Natural killer cell (primary cell): ENCODE measurements at regions not wholly inside any gene's neighbourhood (a gene's known extent, or its start where the extent isn't known, plus 50 kb on each side); places are given as distances from the start of the nearest gene placed in this dataset.

ENCODE experiments used
- ATAC-seq, 3 donors: fragments of 150-1000 bp in 2 of 3; fragments of 200-7000 bp in 1 of 3; cut with Tn5 transposase; 1 replicate in 1 of 3; 2 replicates in 2 of 3; pipeline ENCODE4 v1.10.0; 2021; ENCODE audit warnings: mild to moderate bottlenecking in 2 of 3, moderate library complexity in 2 of 3
- DNase-seq, 2 donors: peaks; one replicate each; pipeline versions ENCODE4 v3.0.0 to v3.0.0-alpha.2; 2013 to 2021; ENCODE audit warnings: mixed read lengths in 1 of 2
- H3K27ac ChIP-seq: one replicate; pipeline ENCODE4 v1.5.1; 2013; ENCODE audit warnings: mild to moderate bottlenecking, low read length
- H3K27me3 ChIP-seq: one replicate; pipeline ENCODE4 v1.6.1; 2013; ENCODE audit warnings: low read length; ENCODE audit not compliant: control insufficient read depth, insufficient read depth
- H3K36me3 ChIP-seq: one replicate; pipeline ENCODE4 v1.6.1; 2013; ENCODE audit warnings: low read length; ENCODE audit not compliant: control insufficient read depth, insufficient read depth
- H3K4me1 ChIP-seq: one replicate; pipeline ENCODE4 v1.6.1; 2013; ENCODE audit warnings: low read length; ENCODE audit not compliant: control insufficient read depth, insufficient read depth
- H3K4me3 ChIP-seq: one replicate; pipeline ENCODE4 v1.5.1; 2013; ENCODE audit warnings: low read length
- H3K9me3 ChIP-seq: one replicate; pipeline ENCODE4 v1.6.1; 2013; ENCODE audit warnings: low read length; ENCODE audit not compliant: control insufficient read depth, insufficient read depth
- H3K27ac Mint-ChIP-seq, 2 donors: one replicate each; pipeline ENCODE4 v1.8.0; 2022; ENCODE audit warnings: mild to moderate bottlenecking in 2 of 2, mixed read lengths in 2 of 2, moderate library complexity in 1 of 2
- H3K27me3 Mint-ChIP-seq, 2 donors: one replicate each; pipeline ENCODE4 v1.8.0; 2022; ENCODE audit warnings: low read depth in 2 of 2, mixed read lengths in 2 of 2
- H3K36me3 Mint-ChIP-seq: one replicate; pipeline ENCODE4 v1.8.0; 2022; ENCODE audit warnings: mixed read lengths
- H3K4me1 Mint-ChIP-seq, 2 donors: one replicate each; pipeline ENCODE4 v1.8.0; 2022; ENCODE audit warnings: mixed read lengths in 2 of 2
- H3K4me3 Mint-ChIP-seq: one replicate; pipeline ENCODE4 v1.8.0; 2022; ENCODE audit warnings: mild to moderate bottlenecking, moderate library complexity, mixed read lengths
- H3K9me3 Mint-ChIP-seq, 2 donors: one replicate each; pipeline ENCODE4 v1.8.0; 2022; ENCODE audit warnings: mixed read lengths in 2 of 2
- CTCF ChIP-seq: fragments of 200-600 bp; IDR thresholded peaks from one replicate; pipeline ENCODE4 v1.8.0; 2022; ENCODE audit warnings: antibody characterized with exemption
- WGBS: methylation state at CpG from one replicate; pipeline ENCODE4 v1.1.7; 2013; ENCODE audit warnings: missing lambda C conversion rate; ENCODE audit not compliant: insufficient coverage; 5-methylcytosine and 5-hydroxymethylcytosine counted together
- intact Hi-C: fragments of 100-400 bp; cut with micrococcal nuclease; formaldehyde crosslinking; loops from one replicate; pipeline ENCODE4 v1.14.2; 2022

GRCh38 chr12:67853204-67853603, 136.0 kb upstream of the IFNG-AS1 start:
- no peaks in the 10 kb centered on the region for H3K36me3 Mint-ChIP-seq
- peaks cover 4% of the 10 kb centered on the region for H3K27me3 ChIP-seq
- H3K4me3 ChIP-seq: no peak overlapping the region
- H3K36me3 ChIP-seq: no peaks in the 10 kb centered on the region
- H3K4me3 Mint-ChIP-seq: no peak overlapping the region
- intact Hi-C loops: no loop called here
- no peaks in the 10 kb centered on the region for H3K4me1 Mint-ChIP-seq
- DNase-seq (no peak), ATAC-seq (no peak)
- WGBS: 93% methylated on average over 3 of the region's 3 CpGs
- H3K27me3 Mint-ChIP-seq: peaks cover 9 to 71% of the 10 kb centered on the region in 2 donors
- no peaks in the 10 kb centered on the region for H3K9me3 Mint-ChIP-seq
- no peak for TF ChIP-seq CTCF
- no peaks in the 10 kb centered on the region for H3K4me1 ChIP-seq
- no peak overlapping the region for H3K27ac Mint-ChIP-seq
- no peak overlapping the region for H3K27ac ChIP-seq
- no peaks in the 10 kb centered on the region for H3K9me3 ChIP-seq

DNA sequence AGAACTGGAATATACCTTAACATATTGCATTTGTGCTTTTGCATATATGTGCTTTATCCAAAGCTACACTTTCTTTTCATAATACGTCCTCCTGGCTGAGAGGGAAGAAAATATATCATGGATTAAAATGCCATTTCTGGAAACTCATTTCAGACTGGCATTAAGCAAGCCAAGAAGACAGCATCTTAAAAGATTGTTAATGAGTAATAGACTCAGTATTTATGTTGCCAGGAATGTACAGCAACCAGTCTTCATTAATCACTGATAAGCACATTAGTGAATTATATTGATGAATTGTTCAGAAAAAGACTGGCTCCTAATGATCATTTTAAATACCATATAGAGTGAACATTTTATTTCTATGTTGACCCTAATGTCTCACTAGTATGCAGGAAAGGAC, 134.9 kb upstream of the IFNG-AS1 start:
- WGBS: no CpG with 5 or more reads among the region's 1 CpG
- intact Hi-C loops: no loop called here
- no peak for ATAC-seq
- no peaks in the 10 kb centered on the region for H3K36me3 Mint-ChIP-seq
- Histone ChIP-seq H3K27me3 (peaks cover 4% of the 10 kb centered on the region), H3K4me1 (no peaks in the 10 kb centered on the region), H3K27ac (no peak overlapping the region), H3K36me3 (no peaks in the 10 kb centered on the region), H3K9me3 (no peaks in the 10 kb centered on the region), H3K4me3 (no peak overlapping the region)
- TF ChIP-seq CTCF: no peak
- peaks cover 9 to 71% of the 10 kb centered on the region in 2 donors for H3K27me3 Mint-ChIP-seq
- H3K9me3 Mint-ChIP-seq: no peaks in the 10 kb centered on the region
- H3K27ac Mint-ChIP-seq: no peak overlapping the region
- no peak for DNase-seq
- no peaks in the 10 kb centered on the region for H3K4me1 Mint-ChIP-seq
- no peak overlapping the region for H3K4me3 Mint-ChIP-seq

- H3K36me3 Mint-ChIP-seq: no peaks in the 10 kb centered on the region
- no peak overlapping the region for H3K4me3 ChIP-seq
- ATAC-seq (no peak), DNase-seq (no peak)
- H3K9me3 ChIP-seq: no peaks in the 10 kb centered on the region
- no peaks in the 10 kb centered on the region for H3K4me1 Mint-ChIP-seq
- H3K27me3 Mint-ChIP-seq: peaks cover 9 to 70% of the 10 kb centered on the region in 2 donors
- H3K27ac Mint-ChIP-seq: no peak overlapping the region
- TF ChIP-seq CTCF: no peak
- no peaks in the 10 kb centered on the region for H3K4me1 ChIP-seq
- H3K27me3 ChIP-seq: peaks cover 4% of the 10 kb centered on the region
- no peak overlapping the region for H3K4me3 Mint-ChIP-seq
- no peak overlapping the region for H3K27ac ChIP-seq
- H3K9me3 Mint-ChIP-seq: no peaks in the 10 kb centered on the region
- H3K36me3 ChIP-seq: no peaks in the 10 kb centered on the region
- intact Hi-C loops: no loop called here
Measured at GRCh38 chr12:67855103-67855502, 134.1 kb upstream of the IFNG-AS1 start.

DNA sequence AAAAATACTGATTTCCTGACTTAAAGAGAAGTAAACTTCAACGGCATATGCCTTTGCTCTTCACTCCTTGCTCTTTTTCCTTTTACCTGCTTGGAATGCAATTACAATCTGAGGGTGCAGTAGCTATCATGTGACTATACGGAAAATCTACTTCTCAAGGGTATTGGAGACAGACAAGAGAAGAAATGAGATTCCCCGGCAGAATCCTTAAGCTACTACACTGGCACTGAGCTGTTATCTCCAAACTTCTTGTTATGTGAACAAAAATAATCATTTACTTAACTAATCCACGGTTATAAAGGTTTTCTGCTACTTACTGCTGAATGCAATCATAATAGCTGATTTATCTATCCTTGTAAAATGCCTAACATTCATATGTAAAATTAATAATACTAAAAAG, 118.0 kb upstream of the IFNG-AS1 start:
- Histone ChIP-seq H3K36me3 (no peaks in the 10 kb centered on the region), H3K4me3 (no peak overlapping the region), H3K27me3 (no peaks in the 10 kb centered on the region), H3K27ac (no peak overlapping the region), H3K9me3 (no peaks in the 10 kb centered on the region), H3K4me1 (peaks cover 7% of the 10 kb centered on the region)
- no peaks in the 10 kb centered on the region for H3K4me1 Mint-ChIP-seq
- no peak overlapping the region for H3K4me3 Mint-ChIP-seq
- no peak for TF ChIP-seq CTCF
- intact Hi-C loops: no loop called here
- DNase-seq (no peak), ATAC-seq (no peak)
- no peaks in the 10 kb centered on the region for H3K9me3 Mint-ChIP-seq
- H3K27me3 Mint-ChIP-seq: peaks cover 7 to 16% of the 10 kb centered on the region in 2 donors
- WGBS: 77% methylated on average over 4 of the region's 4 CpGs
- no peak overlapping the region for H3K27ac Mint-ChIP-seq
- H3K36me3 Mint-ChIP-seq: peaks cover 7% of the 10 kb centered on the region
